ENCODE measurements at regions not wholly inside any gene's neighbourhood (a gene's known extent, or its start where the extent isn't known, plus 50 kb on each side); places are given as distances from the start of the nearest gene placed in this dataset.

DNA sequence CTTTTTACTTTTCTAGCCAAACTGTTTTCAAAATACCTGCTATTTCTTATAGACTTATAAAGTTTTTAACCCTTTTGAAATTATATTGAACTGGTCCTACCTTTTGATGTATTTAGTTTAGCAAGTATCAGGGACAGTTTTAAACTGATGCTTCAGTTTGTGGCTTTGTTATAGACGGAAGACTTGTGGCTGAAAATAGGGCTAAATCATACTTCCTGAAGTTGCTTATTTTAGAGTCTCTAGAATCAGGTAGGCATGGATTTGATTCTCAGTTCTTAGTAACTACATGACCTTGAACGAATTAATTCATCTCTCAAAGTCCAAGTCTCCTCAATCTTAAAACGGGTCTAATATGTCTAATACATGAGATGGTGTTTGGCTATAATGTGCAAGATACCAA lies 322.8 kb downstream of the RAP2B start:
- Histone ChIP-seq H3K27ac (ENCODE audit: low read depth, low read length, poor library complexity, severe bottlenecking) (no peak overlapping the region), H3K9me2 (ENCODE audit: insufficient read depth, low read length) (no peaks in the 10 kb centered on the region), H3K4me1 (ENCODE audit: insufficient read depth, low read length, poor library complexity, severe bottlenecking) (no peaks in the 10 kb centered on the region), H3K36me3 (ENCODE audit: insufficient read depth, low read length) (no peaks in the 10 kb centered on the region), H3K4me2 (ENCODE audit: low read length) (no peak overlapping the region), H3K4me3 (ENCODE audit: low read depth, low read length, poor library complexity, severe bottlenecking) (no peak overlapping the region), H2AFZ (ENCODE audit: low read length) (no peak overlapping the region), H3K9me3 (ENCODE audit: low read length) (no peaks in the 10 kb centered on the region), H4K20me1 (ENCODE audit: insufficient read depth, low read length) (no peaks in the 10 kb centered on the region), H3K79me2 (ENCODE audit: insufficient read depth, low read depth, low read length) (no peaks in the 10 kb centered on the region)
- intact Hi-C loops (cut with micrococcal nuclease; ENCODE audit: unreplicated experiment) = no loop called here
- ChIA-PET POLR2A (interaction anchor here (1.1 kb wide), 1 partner anchor 10 kb away, joined by 4 read pairs; no protein-coding TSS in a partner anchor), CTCF (ENCODE audit: unreplicated experiment) (no interaction called here)
- no TSS peak for BruUV-seq (replicated peaks)
- DNase-seq (ENCODE audit: low spot score) = no peak
- TF ChIP-seq EZH2phosphoT487 (IDR thresholded peaks at IDR 0.05; ENCODE audit: borderline replicate concordance, low read depth, low read length) = no peak
- TF ChIP-seq, protein P1, sequence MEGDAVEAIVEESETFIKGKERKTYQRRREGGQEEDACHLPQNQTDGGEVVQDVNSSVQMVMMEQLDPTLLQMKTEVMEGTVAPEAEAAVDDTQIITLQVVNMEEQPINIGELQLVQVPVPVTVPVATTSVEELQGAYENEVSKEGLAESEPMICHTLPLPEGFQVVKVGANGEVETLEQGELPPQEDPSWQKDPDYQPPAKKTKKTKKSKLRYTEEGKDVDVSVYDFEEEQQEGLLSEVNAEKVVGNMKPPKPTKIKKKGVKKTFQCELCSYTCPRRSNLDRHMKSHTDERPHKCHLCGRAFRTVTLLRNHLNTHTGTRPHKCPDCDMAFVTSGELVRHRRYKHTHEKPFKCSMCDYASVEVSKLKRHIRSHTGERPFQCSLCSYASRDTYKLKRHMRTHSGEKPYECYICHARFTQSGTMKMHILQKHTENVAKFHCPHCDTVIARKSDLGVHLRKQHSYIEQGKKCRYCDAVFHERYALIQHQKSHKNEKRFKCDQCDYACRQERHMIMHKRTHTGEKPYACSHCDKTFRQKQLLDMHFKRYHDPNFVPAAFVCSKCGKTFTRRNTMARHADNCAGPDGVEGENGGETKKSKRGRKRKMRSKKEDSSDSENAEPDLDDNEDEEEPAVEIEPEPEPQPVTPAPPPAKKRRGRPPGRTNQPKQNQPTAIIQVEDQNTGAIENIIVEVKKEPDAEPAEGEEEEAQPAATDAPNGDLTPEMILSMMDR (conservative IDR thresholded peaks at IDR 0.05; ENCODE audit: low read length) = no peak

DNA sequence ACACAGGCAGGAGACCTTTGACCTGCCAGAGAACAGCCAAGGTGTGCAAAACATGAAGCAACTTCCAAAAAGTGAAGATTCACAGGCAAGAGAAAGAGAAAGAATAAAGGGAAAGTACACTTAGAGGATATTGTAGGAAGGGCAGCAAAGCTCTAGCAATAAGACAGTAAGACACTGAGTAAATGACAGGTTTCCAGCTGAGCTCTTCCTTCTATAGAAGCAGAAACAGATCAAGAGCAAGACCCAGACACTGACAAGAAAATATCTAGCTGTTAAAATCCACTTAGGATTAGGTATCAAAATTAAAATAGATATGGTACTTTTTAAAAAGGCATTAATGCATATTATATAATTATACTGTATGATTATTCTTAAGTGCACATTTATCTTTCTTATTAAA lies 333.4 kb downstream of the RAP2B start:
- H3K27ac ChIP-seq (ENCODE audit: low read depth, low read length, poor library complexity, severe bottlenecking) = no peak overlapping the region
- no peak for TF ChIP-seq EZH2phosphoT487 (IDR thresholded peaks at IDR 0.05; ENCODE audit: borderline replicate concordance, low read depth, low read length)
- TF ChIP-seq, protein P1 (conservative IDR thresholded peaks at IDR 0.05; ENCODE audit: low read length) = no peak
- no peaks in the 10 kb centered on the region for H3K36me3 ChIP-seq (ENCODE audit: insufficient read depth, low read length)
- H3K79me2 ChIP-seq (ENCODE audit: insufficient read depth, low read depth, low read length) = no peaks in the 10 kb centered on the region
- ChIA-PET POLR2A (interaction anchor here (0.7 to 1.8 kb wide), 4 partner anchors 9 to 72 kb away, joined by 3 to 4 read pairs (median 4); no protein-coding TSS in a partner anchor), CTCF (ENCODE audit: unreplicated experiment) (no interaction called here)
- H3K4me1 ChIP-seq (ENCODE audit: insufficient read depth, low read length, poor library complexity, severe bottlenecking) = no peaks in the 10 kb centered on the region
- no peak for DNase-seq (ENCODE audit: low spot score)
- H3K4me3 ChIP-seq (ENCODE audit: low read depth, low read length, poor library complexity, severe bottlenecking) = no peak overlapping the region
- no peak overlapping the region for H2AFZ ChIP-seq (ENCODE audit: low read length)
- intact Hi-C loops (cut with micrococcal nuclease; ENCODE audit: unreplicated experiment) = no loop called here
- no TSS peak for BruUV-seq (replicated peaks)
- no peak overlapping the region for H3K4me2 ChIP-seq (ENCODE audit: low read length)
- H3K9me3 ChIP-seq (ENCODE audit: low read length) = no peaks in the 10 kb centered on the region
- H3K9me2 ChIP-seq (ENCODE audit: insufficient read depth, low read length) = no peaks in the 10 kb centered on the region
- no peaks in the 10 kb centered on the region for H4K20me1 ChIP-seq (ENCODE audit: insufficient read depth, low read length)

DNA sequence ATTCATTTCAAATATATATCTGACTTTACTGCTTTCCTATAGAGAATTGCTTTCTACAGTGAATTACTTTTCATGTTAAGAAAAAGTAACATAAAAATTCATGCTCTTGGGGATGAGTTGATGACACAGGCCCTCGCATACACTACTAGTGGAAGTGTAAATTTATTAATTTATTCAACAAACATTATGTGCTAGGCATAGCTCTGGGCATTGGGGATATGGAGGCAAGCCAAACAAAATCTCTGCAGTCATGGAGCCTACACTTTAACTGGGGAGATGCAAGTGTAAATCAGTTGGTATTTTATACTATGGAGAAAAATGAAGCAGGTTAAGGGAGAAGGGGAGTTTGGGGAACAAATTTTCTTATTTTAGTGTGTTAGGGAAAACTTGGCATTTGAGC lies 340.7 kb downstream of the RAP2B start:
- no peaks in the 10 kb centered on the region for H4K20me1 ChIP-seq (ENCODE audit: insufficient read depth, low read length)
- ChIA-PET CTCF (ENCODE audit: unreplicated experiment) (no interaction called here), POLR2A (interaction anchor here (0.7 kb wide), 1 partner anchor 1317 kb away, joined by 3 read pairs; no protein-coding TSS in a partner anchor)
- H3K27ac ChIP-seq (ENCODE audit: low read depth, low read length, poor library complexity, severe bottlenecking) = no peak overlapping the region
- DNase-seq (ENCODE audit: low spot score) = no peak
- no peak overlapping the region for H2AFZ ChIP-seq (ENCODE audit: low read length)
- no peaks in the 10 kb centered on the region for H3K9me2 ChIP-seq (ENCODE audit: insufficient read depth, low read length)
- TF ChIP-seq, protein P1 (conservative IDR thresholded peaks at IDR 0.05; ENCODE audit: low read length) = no peak
- no peak for TF ChIP-seq EZH2phosphoT487 (IDR thresholded peaks at IDR 0.05; ENCODE audit: borderline replicate concordance, low read depth, low read length)
- H3K36me3 ChIP-seq (ENCODE audit: insufficient read depth, low read length) = no peaks in the 10 kb centered on the region
- H3K79me2 ChIP-seq (ENCODE audit: insufficient read depth, low read depth, low read length) = no peaks in the 10 kb centered on the region
- no peak overlapping the region for H3K4me3 ChIP-seq (ENCODE audit: low read depth, low read length, poor library complexity, severe bottlenecking)
- H3K9me3 ChIP-seq (ENCODE audit: low read length) = no peaks in the 10 kb centered on the region
- H3K4me1 ChIP-seq (ENCODE audit: insufficient read depth, low read length, poor library complexity, severe bottlenecking) = no peaks in the 10 kb centered on the region
- H3K4me2 ChIP-seq (ENCODE audit: low read length) = no peak overlapping the region
- intact Hi-C loops (cut with micrococcal nuclease; ENCODE audit: unreplicated experiment) = no loop called here
- no TSS peak for BruUV-seq (replicated peaks)
